ENCODE measurements at regions not wholly inside any gene's neighbourhood (a gene's known extent, or its start where the extent isn't known, plus 50 kb on each side); places are given as distances from the start of the nearest gene placed in this dataset.

DNA sequence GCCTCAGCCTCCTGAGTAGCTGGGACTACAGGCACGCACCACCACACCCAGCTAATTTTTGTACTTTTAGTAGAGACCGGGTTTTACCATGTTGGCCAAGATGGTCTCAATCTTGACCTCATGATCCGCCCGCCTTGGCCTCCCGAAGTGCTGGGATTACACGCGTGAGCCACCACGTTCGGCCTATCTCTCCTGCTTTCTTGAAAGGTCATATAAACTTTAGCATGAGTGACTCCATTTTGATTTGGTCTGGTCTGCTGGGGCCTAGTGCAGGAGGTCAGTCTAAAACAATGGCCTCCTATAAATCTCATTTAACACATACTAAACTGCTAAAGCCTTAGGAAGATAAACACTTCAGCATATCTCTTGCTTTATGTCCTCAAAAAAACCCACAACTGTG lies 50.6 kb upstream of the GLDC start:
- Histone ChIP-seq H3K9ac (ENCODE audit: extremely low read depth, insufficient read length, low read length) (no peak overlapping the region), H3K18ac (ENCODE audit: insufficient read length, low read depth, low read length) (no peak overlapping the region), H2BK20ac (ENCODE audit: low read depth, low read length, poor library complexity, severe bottlenecking) (no peak overlapping the region), H3K9me3 (ENCODE audit: control insufficient read depth, low read depth, low read length) (no peaks in the 10 kb centered on the region), H3K79me2 (ENCODE audit: insufficient read depth, low read length) (no peaks in the 10 kb centered on the region), H3K4ac (ENCODE audit: low read depth, low read length) (no peak overlapping the region), H3K23me2 (ENCODE audit: insufficient read length, low read depth, low read length, poor library complexity, severe bottlenecking) (peaks cover 4% of the 10 kb centered on the region), H4K91ac (ENCODE audit: insufficient read length, low read depth, low read length) (no peak overlapping the region), H3K27me3 (ENCODE audit: insufficient read depth, low read length) (no peaks in the 10 kb centered on the region), H3K4me1 (ENCODE audit: insufficient read depth, low read length) (peaks cover 5% of the 10 kb centered on the region), H3K4me2 (ENCODE audit: insufficient read depth, insufficient read length, low read length) (no peak overlapping the region), H2AK5ac (ENCODE audit: insufficient read length, low read length) (no peak overlapping the region), H2BK15ac (ENCODE audit: low read depth, low read length) (no peak overlapping the region), H2BK12ac (ENCODE audit: insufficient read length, low read depth, low read length) (no peak overlapping the region), H4K5ac (ENCODE audit: insufficient read length, low read depth, low read length) (no peak overlapping the region), H3K56ac (ENCODE audit: insufficient read length, low read depth, low read length) (no peak overlapping the region), H2AFZ (ENCODE audit: low read length) (no peak overlapping the region), H3K23ac (ENCODE audit: insufficient read length, low read depth, low read length) (no peak overlapping the region), H2BK5ac (ENCODE audit: insufficient read length, low read length) (no peak overlapping the region), H4K20me1 (ENCODE audit: control insufficient read depth, insufficient read depth, insufficient read length) (no peaks in the 10 kb centered on the region), H4K8ac (replicated peaks; ENCODE audit: insufficient read length, low read depth, low read length) (no peak overlapping the region), H2BK120ac (ENCODE audit: low read depth, low read length, poor library complexity, severe bottlenecking) (no peak overlapping the region), H3K79me1 (ENCODE audit: insufficient read depth, low read depth, low read length, poor library complexity, severe bottlenecking) (no peaks in the 10 kb centered on the region), H3K14ac (ENCODE audit: insufficient read depth, low read length) (no peak overlapping the region), H3K27ac (ENCODE audit: insufficient read length, low read depth, low read length) (no peak overlapping the region), H3T11ph (ENCODE audit: low read length) (no peak overlapping the region)
- H3K36me3 Mint-ChIP-seq (ENCODE audit: insufficient read depth in 1 of 3, low read depth in 3 of 3) = 0 out of 7 replicates have a peak, but pooled peaks cover 0 to 4% (median 0%) of the 10 kb centered on the region in 3 experiments
- no peaks in the 10 kb centered on the region for H3K9me3 Mint-ChIP-seq
- TF ChIP-seq, protein P1, sequence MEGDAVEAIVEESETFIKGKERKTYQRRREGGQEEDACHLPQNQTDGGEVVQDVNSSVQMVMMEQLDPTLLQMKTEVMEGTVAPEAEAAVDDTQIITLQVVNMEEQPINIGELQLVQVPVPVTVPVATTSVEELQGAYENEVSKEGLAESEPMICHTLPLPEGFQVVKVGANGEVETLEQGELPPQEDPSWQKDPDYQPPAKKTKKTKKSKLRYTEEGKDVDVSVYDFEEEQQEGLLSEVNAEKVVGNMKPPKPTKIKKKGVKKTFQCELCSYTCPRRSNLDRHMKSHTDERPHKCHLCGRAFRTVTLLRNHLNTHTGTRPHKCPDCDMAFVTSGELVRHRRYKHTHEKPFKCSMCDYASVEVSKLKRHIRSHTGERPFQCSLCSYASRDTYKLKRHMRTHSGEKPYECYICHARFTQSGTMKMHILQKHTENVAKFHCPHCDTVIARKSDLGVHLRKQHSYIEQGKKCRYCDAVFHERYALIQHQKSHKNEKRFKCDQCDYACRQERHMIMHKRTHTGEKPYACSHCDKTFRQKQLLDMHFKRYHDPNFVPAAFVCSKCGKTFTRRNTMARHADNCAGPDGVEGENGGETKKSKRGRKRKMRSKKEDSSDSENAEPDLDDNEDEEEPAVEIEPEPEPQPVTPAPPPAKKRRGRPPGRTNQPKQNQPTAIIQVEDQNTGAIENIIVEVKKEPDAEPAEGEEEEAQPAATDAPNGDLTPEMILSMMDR (conservative IDR thresholded peaks at IDR 0.05) = no peak
- H3K4me3 Mint-ChIP-seq = no peak overlapping the region
- no peak overlapping the region for H3K27ac Mint-ChIP-seq
- peaks cover under 1% of the 10 kb centered on the region; the same call in 1 of the 2 replicates for H3K27me3 Mint-ChIP-seq (ENCODE audit: low read depth)
- DNase-seq = no peak
- WGBS (ENCODE audit: extremely low coverage, insufficient read length, low lambda C conversion rate) = no CpG with 5 or more reads among the region's 9 CpGs
- H3K4me1 Mint-ChIP-seq = peaks cover 15 to 16% of the 10 kb centered on the region in 2 experiments
